ENCODE measurements at regions not wholly inside any gene's neighbourhood (a gene's known extent, or its start where the extent isn't known, plus 50 kb on each side); places are given as distances from the start of the nearest gene placed in this dataset.

- TF ChIP-seq, protein P1, sequence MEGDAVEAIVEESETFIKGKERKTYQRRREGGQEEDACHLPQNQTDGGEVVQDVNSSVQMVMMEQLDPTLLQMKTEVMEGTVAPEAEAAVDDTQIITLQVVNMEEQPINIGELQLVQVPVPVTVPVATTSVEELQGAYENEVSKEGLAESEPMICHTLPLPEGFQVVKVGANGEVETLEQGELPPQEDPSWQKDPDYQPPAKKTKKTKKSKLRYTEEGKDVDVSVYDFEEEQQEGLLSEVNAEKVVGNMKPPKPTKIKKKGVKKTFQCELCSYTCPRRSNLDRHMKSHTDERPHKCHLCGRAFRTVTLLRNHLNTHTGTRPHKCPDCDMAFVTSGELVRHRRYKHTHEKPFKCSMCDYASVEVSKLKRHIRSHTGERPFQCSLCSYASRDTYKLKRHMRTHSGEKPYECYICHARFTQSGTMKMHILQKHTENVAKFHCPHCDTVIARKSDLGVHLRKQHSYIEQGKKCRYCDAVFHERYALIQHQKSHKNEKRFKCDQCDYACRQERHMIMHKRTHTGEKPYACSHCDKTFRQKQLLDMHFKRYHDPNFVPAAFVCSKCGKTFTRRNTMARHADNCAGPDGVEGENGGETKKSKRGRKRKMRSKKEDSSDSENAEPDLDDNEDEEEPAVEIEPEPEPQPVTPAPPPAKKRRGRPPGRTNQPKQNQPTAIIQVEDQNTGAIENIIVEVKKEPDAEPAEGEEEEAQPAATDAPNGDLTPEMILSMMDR (conservative IDR thresholded peaks at IDR 0.05; ENCODE audit: control insufficient read depth, insufficient read depth, low read depth, low read length), result no peak
- DNase-seq (ENCODE audit: low read depth), result no peak
- no peak overlapping the region for H3K4me3 ChIP-seq (ENCODE audit: control insufficient read depth, low read depth, low read length)
Observed at GRCh38 chr9:129561594-129562281, 59.2 kb downstream of the C9orf50 start.

GRCh38 chr9:129560881-129561306 lies 60.0 kb downstream of the C9orf50 start:
- TF ChIP-seq, protein P1 (conservative IDR thresholded peaks at IDR 0.05; ENCODE audit: control insufficient read depth, insufficient read depth, low read depth, low read length), result no peak
- no peak overlapping the region for H3K4me3 ChIP-seq (ENCODE audit: control insufficient read depth, low read depth, low read length)
- DNase-seq (ENCODE audit: low read depth), result no peak

GRCh38 chr9:129559506-129559881 lies 61.4 kb downstream of the C9orf50 start:
- DNase-seq (ENCODE audit: low read depth), result no peak

GRCh38 chr9:129558551-129559505 lies 62.1 kb downstream of the C9orf50 start:
- TF ChIP-seq, protein P1 (conservative IDR thresholded peaks at IDR 0.05; ENCODE audit: control insufficient read depth, insufficient read depth, low read depth, low read length), result no peak
- no peak for DNase-seq (ENCODE audit: low read depth)
- no peak overlapping the region for H3K4me3 ChIP-seq (ENCODE audit: control insufficient read depth, low read depth, low read length)

More at GRCh38 chr9:129559506-129559881, 61.4 kb downstream of the C9orf50 start:
- TF ChIP-seq, protein P1 (conservative IDR thresholded peaks at IDR 0.05; ENCODE audit: control insufficient read depth, insufficient read depth, low read depth, low read length), result no peak
- no peak overlapping the region for H3K4me3 ChIP-seq (ENCODE audit: control insufficient read depth, low read depth, low read length)

DNA sequence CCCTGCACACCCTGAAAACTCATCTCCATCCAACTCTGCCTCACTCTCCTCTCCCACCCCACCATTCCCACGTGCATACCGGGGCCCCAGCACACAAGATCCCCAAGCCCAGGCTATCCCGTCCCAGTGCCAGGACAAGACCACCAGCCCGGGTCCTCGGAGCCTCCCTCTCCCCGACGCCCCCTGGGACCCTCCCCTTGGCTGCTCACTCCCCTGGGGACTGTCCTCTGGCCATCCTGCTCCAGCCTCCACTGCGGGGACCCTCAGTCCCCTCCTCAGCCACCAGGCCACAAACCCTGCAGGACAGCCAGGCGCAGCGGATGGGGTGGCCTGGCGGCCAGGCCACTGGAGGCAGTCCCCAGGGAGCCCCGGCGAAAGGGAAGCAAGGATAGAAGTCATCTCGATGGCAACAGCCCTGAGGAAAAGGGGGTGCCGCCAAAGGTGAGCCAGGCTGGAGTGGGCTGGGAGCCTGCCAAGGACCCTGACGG lies 62.8 kb downstream of the C9orf50 start:
- no peak for DNase-seq (ENCODE audit: low read depth)
- TF ChIP-seq, protein P1 (conservative IDR thresholded peaks at IDR 0.05; ENCODE audit: control insufficient read depth, insufficient read depth, low read depth, low read length), result no peak
- no peak overlapping the region for H3K4me3 ChIP-seq (ENCODE audit: control insufficient read depth, low read depth, low read length)

- DNase-seq (ENCODE audit: low read depth), result no peak
- TF ChIP-seq, protein P1 (conservative IDR thresholded peaks at IDR 0.05; ENCODE audit: control insufficient read depth, insufficient read depth, low read depth, low read length), result no peak
- no peak overlapping the region for H3K4me3 ChIP-seq (ENCODE audit: control insufficient read depth, low read depth, low read length)
Observed at GRCh38 chr9:129557192-129558036, 63.5 kb downstream of the C9orf50 start.

Data from fibroblast of mammary gland (primary cell).